ENCODE measurements at regions not wholly inside any gene's neighbourhood (a gene's known extent, or its start where the extent isn't known, plus 50 kb on each side); places are given as distances from the start of the nearest gene placed in this dataset.
"Not testable (repeated sequence)": the region's sequence is repeated elsewhere in the genome, so short reads cannot be mapped to it uniquely, and the experiment has no call there.

GRCh38 chr15:59896663-59897074, 107.4 kb upstream of the FOXB1 start:
- peak in 1 of 3 experiments; percentile 32 for DNase-seq

GRCh38 chr15:59894835-59895234, 109.3 kb upstream of the FOXB1 start:
- no peak for DNase-seq

GRCh38 chr15:59892985-59893384, 111.1 kb upstream of the FOXB1 start:
- no peak for DNase-seq

GRCh38 chr15:59887870-59888269, 116.2 kb upstream of the FOXB1 start:
- not testable (repeated sequence) for DNase-seq

- no peak for DNase-seq
Observed at GRCh38 chr15:59887211-59887610, 116.9 kb upstream of the FOXB1 start.

- peak in 1 of 3 experiments; percentile 69 for DNase-seq
Observed at GRCh38 chr15:59886441-59886840, 117.7 kb upstream of the FOXB1 start.

GRCh38 chr15:59885832-59886231, 118.3 kb upstream of the FOXB1 start:
- DNase-seq = peak; percentile 87 to 99 (median 92)

- DNase-seq = no peak
Observed at GRCh38 chr15:59879506-59880265, 124.4 kb upstream of the FOXB1 start.

- DNase-seq = no peak
Observed at GRCh38 chr15:59876140-59876539, 128.0 kb upstream of the FOXB1 start.

GRCh38 chr15:59873644-59874272, 130.4 kb upstream of the FOXB1 start:
- peak in 2 of 3 experiments; percentile 18 to 68 for DNase-seq

GRCh38 chr15:59867086-59867855, 136.8 kb upstream of the FOXB1 start:
- DNase-seq = peak in 1 of 3 experiments; percentile 69

GRCh38 chr15:59866642-59867041, 137.5 kb upstream of the FOXB1 start:
- DNase-seq = peak in 2 of 3 experiments; percentile 9 to 69

GRCh38 chr15:59862191-59863155, 141.6 kb upstream of the FOXB1 start:
- no peak for DNase-seq

GRCh38 chr15:59847968-59848367, 156.1 kb upstream of the FOXB1 start:
- DNase-seq = no peak

- no peak for DNase-seq
Observed at GRCh38 chr15:59845942-59846499, 156.9 kb upstream of the BNIP2 start.

GRCh38 chr15:59843609-59844008, 154.5 kb upstream of the BNIP2 start:
- DNase-seq = peak in 1 of 3 experiments; percentile 48

- DNase-seq = no peak
Observed at GRCh38 chr15:59841036-59841435, 151.9 kb upstream of the BNIP2 start.

GRCh38 chr15:59839906-59840305, 150.8 kb upstream of the BNIP2 start:
- no peak for DNase-seq

- peak in 1 of 3 experiments; percentile 28 for DNase-seq
Observed at GRCh38 chr15:59838900-59839299, 149.8 kb upstream of the BNIP2 start.

- no peak for DNase-seq
Observed at GRCh38 chr15:59835776-59836175, 146.7 kb upstream of the BNIP2 start.

- peak in 1 of 3 experiments; percentile 37 for DNase-seq
Observed at GRCh38 chr15:59834528-59834927, 145.4 kb upstream of the BNIP2 start.

- DNase-seq = peak; percentile 40 to 77 (median 47)
Observed at GRCh38 chr15:59833366-59833765, 144.2 kb upstream of the BNIP2 start.
